Effector memory CD4-positive, alpha-beta T cell (primary cell): ENCODE measurements at regions not wholly inside any gene's neighbourhood (a gene's known extent, or its start where the extent isn't known, plus 50 kb on each side); places are given as distances from the start of the nearest gene placed in this dataset.
A peak's percentile ranks its signal among the peaks of the same experiment; 100 is the strongest.
"Not testable (repeated sequence)": the region's sequence is repeated elsewhere in the genome, so short reads cannot be mapped to it uniquely, and the experiment has no call there.

Experiments used
- DNase-seq, 3 donors: peaks; one replicate each; pipeline ENCODE4 v3.0.0-alpha.2; 2020
- H3K27ac ChIP-seq: 2 replicates; pipeline ENCODE4 v1.7.0; 2013; ENCODE audit warnings: mild to moderate bottlenecking, low read length, moderate library complexity; ENCODE audit not compliant: insufficient read depth, poor library complexity, severe bottlenecking
- H3K27me3 ChIP-seq: replicated peaks from 2 replicates; pipeline ENCODE4 v1.7.0; 2013; ENCODE audit warnings: mild to moderate bottlenecking, low read length; ENCODE audit not compliant: insufficient read depth, control insufficient read depth, poor library complexity, severe bottlenecking
- H3K36me3 ChIP-seq: 2 replicates; pipeline ENCODE4 v1.7.0; 2013; ENCODE audit warnings: mild to moderate bottlenecking, low read length, moderate library complexity; ENCODE audit not compliant: control insufficient read depth, insufficient read depth
- H3K4me1 ChIP-seq: 2 replicates; pipeline ENCODE4 v1.7.0; 2013; ENCODE audit warnings: low read length, mild to moderate bottlenecking; ENCODE audit not compliant: control insufficient read depth, insufficient read depth, poor library complexity, severe bottlenecking
- H3K4me3 ChIP-seq: 2 replicates; pipeline ENCODE4 v1.7.0; 2013; ENCODE audit warnings: low read length, low read depth, mild to moderate bottlenecking; ENCODE audit not compliant: insufficient read depth, poor library complexity, severe bottlenecking
- H3K9me3 ChIP-seq: 2 replicates; pipeline ENCODE4 v1.7.0; 2013; ENCODE audit warnings: mild to moderate bottlenecking, low read length, moderate library complexity; ENCODE audit not compliant: control insufficient read depth

DNA sequence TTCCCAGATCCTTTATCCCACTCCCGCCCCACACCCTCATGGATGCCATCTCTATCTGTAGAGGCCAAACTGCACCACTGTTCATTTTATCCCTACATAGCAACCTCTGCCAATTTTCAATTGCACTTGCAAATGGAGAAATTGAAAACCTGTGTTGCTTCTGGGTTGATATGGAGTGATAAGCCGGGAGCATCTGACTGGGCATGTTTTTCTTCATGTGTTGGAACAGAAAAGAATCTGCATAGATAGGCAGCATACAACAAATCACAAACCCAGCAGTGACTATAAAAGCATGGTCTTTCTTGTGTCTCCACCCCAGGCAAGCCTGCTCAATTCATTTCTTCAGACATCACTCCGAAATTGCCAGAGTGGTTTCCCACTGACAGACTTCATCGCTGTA, 608.8 kb upstream of the CAMK1G start:
- Histone ChIP-seq H3K9me3 (no peaks in the 10 kb centered on the region), H3K36me3 (no peaks in the 10 kb centered on the region), H3K27me3 (no peaks in the 10 kb centered on the region), H3K4me1 (no peaks in the 10 kb centered on the region), H3K27ac (no peak overlapping the region), H3K4me3 (no peak overlapping the region)
- DNase-seq = no peak

DNA sequence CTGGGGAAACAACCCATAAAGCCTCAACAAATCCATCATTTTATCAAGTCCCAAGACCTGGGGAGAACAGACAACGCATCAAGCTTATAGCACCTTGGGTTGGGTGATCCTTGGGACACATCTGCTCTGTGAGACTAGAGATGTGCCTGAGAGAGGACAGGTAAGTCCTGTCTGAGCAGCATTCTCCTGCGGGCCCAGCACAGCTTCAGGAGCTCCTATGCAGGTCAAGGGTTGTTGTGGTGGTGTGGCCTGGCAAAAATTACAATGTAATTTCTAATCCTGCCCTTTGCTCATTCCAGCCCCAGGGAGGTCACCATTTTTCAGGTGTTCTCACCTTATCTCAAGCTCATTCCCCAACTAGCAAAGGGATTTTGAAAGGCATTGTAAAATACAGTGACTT, 608.1 kb upstream of the CAMK1G start:
- Histone ChIP-seq H3K4me1 (no peaks in the 10 kb centered on the region), H3K9me3 (no peaks in the 10 kb centered on the region), H3K27me3 (no peaks in the 10 kb centered on the region)

DNA sequence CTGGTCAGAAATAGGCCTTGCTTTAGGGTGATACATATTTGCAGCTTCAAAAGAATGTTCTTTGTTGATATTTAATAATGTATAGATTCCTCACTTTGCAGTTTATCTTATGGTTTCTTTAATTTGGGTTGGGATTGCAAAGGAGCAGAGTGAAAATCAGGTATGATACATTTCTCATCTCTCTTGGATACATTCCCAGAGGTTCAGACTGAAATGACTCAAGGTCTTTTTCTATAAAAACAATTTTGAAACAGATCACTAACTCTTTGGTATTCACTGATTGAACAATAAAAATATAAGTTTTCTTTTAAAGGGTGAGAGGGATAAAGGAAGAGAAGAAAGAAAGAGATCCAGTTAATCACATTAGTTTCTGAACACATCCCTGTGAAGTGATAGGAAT, 606.5 kb upstream of the CAMK1G start:
- Histone ChIP-seq H3K27me3 (no peaks in the 10 kb centered on the region), H3K9me3 (no peaks in the 10 kb centered on the region), H3K4me1 (no peaks in the 10 kb centered on the region), H3K4me3 (no peak overlapping the region), H3K27ac (no peak overlapping the region), H3K36me3 (no peaks in the 10 kb centered on the region)
- DNase-seq = no peak

More for the DNA sequence above, 608.1 kb upstream of the CAMK1G start:
- Histone ChIP-seq H3K4me3 (no peak overlapping the region), H3K36me3 (no peaks in the 10 kb centered on the region), H3K27ac (no peak overlapping the region)
- DNase-seq = no peak

DNA sequence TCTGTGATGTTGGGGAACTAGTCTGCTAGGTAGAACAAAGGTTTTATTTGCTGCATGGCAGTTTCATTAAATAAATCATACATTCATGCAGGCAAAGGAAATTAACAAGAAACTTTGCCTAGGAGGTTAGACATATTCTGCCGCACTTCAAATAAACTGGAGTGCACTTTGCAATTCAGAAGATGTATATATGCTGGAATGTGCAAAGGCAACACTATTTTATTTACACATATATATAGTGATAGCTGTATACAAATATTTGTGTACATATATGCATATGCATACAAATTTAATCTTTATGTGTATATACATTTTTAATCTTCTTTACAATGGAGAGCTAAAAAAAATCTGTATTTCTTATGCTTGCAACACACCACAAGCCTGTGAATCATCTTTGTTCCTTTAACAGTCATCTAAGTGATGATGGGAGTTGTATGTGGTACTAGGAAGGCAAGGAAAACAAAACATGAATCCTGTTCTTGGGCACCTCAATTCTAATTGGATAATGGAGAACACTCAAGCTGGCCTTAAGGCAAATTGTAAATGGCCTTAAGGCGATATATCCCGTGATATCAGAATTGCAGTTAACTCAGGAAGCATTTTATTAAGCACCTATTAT, 605.8 kb upstream of the CAMK1G start:
- Histone ChIP-seq H3K27ac (no peak overlapping the region), H3K9me3 (no peaks in the 10 kb centered on the region), H3K27me3 (no peaks in the 10 kb centered on the region), H3K4me3 (no peak overlapping the region), H3K36me3 (no peaks in the 10 kb centered on the region), H3K4me1 (no peaks in the 10 kb centered on the region)
- DNase-seq = no peak

DNA sequence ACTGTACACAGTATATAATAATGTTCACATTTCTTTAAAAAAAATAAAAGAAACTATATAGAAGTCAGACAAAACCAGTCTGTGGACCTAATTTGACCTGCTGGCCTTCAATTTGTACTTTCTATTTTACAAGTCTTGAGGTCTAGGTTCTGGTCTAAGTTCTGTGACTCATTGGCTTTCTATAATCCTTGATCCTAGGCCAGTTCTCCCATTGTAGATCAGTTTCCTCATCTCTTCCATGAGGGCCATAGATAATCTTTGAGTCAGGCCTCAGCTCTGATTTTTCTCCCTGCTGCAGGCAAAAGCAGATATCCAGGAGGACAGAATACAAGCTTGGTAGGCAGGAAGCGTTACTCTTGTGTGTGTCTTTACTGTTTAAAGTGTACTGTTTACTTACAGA, 603.7 kb upstream of the CAMK1G start:
- Histone ChIP-seq H3K27ac (no peak overlapping the region), H3K4me3 (no peak overlapping the region), H3K4me1 (no peaks in the 10 kb centered on the region), H3K9me3 (no peaks in the 10 kb centered on the region), H3K27me3 (no peaks in the 10 kb centered on the region), H3K36me3 (no peaks in the 10 kb centered on the region)
- no peak for DNase-seq

DNA sequence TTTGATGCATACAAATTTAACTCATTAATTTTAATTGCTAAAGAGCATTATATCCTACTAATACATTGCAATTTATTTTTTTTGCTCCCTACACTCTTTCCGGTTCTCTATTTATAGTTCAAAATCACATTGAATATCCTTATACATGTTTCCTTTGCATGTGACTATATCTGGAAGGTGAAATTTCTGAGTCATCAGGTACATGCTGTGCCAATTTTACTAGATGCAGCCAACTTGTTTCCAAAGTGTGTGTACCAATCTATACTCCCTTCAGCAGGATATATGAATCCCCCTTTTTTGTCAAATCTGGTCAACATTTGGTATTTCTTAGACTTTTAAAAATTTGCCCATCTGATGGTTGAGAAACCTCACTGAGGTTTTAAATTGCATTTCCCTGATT, 602.9 kb upstream of the CAMK1G start:
- Histone ChIP-seq H3K27ac (no peak overlapping the region), H3K4me3 (no peak overlapping the region), H3K36me3 (no peaks in the 10 kb centered on the region), H3K4me1 (no peaks in the 10 kb centered on the region), H3K27me3 (no peaks in the 10 kb centered on the region), H3K9me3 (no peaks in the 10 kb centered on the region)
- DNase-seq = no peak

DNA sequence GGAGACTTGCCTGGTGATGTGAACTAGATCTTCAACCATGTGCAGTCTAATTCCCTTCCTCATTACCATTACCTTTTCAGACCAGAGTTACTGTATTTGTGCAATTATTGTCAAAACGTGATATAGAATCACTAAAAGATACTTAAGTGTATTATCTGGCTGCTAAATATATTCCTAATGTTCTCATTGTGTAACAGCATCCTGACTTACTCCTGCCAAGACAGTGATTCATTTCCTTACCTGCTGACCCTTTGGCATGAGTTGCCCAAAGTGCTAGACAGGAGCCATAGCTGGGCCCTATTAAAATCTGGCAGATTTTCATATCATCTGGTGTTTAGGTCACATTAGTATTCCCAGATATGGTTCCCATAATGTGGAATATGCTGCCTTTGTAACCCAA, 598.3 kb upstream of the CAMK1G start:
- no peaks in the 10 kb centered on the region for H3K36me3 ChIP-seq
- no peak for DNase-seq
- no peaks in the 10 kb centered on the region for H3K4me1 ChIP-seq
- H3K27me3 ChIP-seq = no peaks in the 10 kb centered on the region
- H3K27ac ChIP-seq = no peak overlapping the region
- H3K4me3 ChIP-seq = no peak overlapping the region
- H3K9me3 ChIP-seq = no peaks in the 10 kb centered on the region

DNA sequence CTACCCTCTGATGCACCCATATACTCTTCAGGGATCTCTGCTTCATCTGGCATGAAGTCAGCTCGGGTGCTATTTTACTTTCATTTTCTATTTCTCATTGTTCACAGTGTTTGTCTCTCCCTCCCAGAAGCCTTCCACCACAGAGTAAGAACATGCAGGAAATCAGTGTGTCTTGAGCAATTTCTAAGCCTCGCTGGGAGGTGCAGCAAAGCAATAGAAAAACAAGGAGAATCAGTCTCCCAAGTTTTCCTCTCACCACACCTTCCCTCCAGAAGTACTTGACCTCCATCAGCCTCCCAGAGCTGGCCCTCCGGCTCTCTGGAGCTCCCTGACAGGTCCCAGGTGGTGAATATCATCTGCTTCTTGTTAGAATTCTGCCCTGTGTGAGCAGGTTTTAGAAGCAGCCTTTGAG, 594.7 kb upstream of the CAMK1G start:
- H3K36me3 ChIP-seq = no peaks in the 10 kb centered on the region
- no peak for DNase-seq
- H3K27me3 ChIP-seq = no peaks in the 10 kb centered on the region
- H3K4me1 ChIP-seq = no peaks in the 10 kb centered on the region
- no peak overlapping the region for H3K27ac ChIP-seq
- no peaks in the 10 kb centered on the region for H3K9me3 ChIP-seq
- peak overlapping the region; percentile 30 for H3K4me3 ChIP-seq

DNA sequence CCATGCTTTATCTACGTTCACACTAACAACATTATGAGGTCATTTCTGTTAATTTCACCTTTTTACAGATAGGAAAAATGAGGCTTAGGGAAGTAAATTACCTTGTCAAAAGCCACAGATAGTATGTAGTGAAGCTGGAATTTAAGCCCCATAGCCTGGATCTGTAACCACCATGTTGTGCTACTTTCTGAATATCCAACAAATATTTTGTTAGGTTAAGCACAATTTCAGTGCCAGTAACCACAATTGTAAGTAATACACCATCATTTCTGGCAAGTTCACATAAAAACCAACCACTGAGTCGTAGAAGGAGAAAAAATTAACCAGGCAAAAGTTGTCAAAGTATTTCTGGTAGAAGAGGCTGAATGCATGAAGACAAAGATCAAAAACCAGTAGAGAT, 593.1 kb upstream of the CAMK1G start:
- no peak for DNase-seq
- Histone ChIP-seq H3K4me1 (no peaks in the 10 kb centered on the region), H3K27me3 (no peaks in the 10 kb centered on the region), H3K9me3 (no peaks in the 10 kb centered on the region), H3K36me3 (no peaks in the 10 kb centered on the region), H3K27ac (no peak overlapping the region), H3K4me3 (no peak overlapping the region)

DNA sequence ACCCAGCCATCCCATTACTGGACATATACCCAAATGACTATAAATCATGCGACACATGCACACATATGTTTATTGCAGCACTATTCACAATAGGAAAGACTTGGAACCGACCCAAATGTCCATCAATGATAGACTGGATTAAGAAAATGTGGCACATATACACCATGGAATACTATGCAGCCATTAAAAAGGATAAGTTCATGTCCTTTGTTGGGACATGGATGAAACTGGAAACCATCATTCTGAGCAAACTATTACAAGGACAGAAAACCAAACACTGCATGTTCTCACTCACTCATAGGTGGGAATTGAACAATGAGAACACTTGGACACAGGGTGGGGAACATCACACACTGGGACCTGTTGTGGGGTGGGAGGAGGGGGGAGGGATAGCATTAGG, 586.5 kb upstream of the CAMK1G start:
- not testable (repeated sequence) for H3K36me3 ChIP-seq, H3K27me3 ChIP-seq, DNase-seq, H3K4me3 ChIP-seq, H3K27ac ChIP-seq, H3K9me3 ChIP-seq, H3K4me1 ChIP-seq
